Spleen (tissue), 11 donors: ENCODE measurements at regions not wholly inside any gene's neighbourhood (a gene's known extent, or its start where the extent isn't known, plus 50 kb on each side); places are given as distances from the start of the nearest gene placed in this dataset.

Source experiments
- DNase-seq: peaks from one replicate; pipeline ENCODE4 v3.0.0-alpha.2; 2020
- H3K27ac ChIP-seq, 8 donors: fragments of 200-600 bp; sonication (generic) in 7 of 8; 1 replicate in 4 of 8; 2 replicates in 4 of 8; pipeline versions ENCODE4 v1.5.0 to v1.8.0; 2016 to 2021; ENCODE audit warnings: inconsistent platforms in 4 of 8, mild to moderate bottlenecking in 4 of 8, moderate library complexity in 1 of 8
- H3K27me3 ChIP-seq, 7 donors: fragments of 200-600 bp; sonication (generic) in 6 of 7; replicated peaks in 1 of 7; 1 replicate in 4 of 7; 2 replicates in 3 of 7; pipeline versions ENCODE4 v1.5.0 to v1.8.0; 2016 to 2021; ENCODE audit warnings: inconsistent platforms in 3 of 7, mild to moderate bottlenecking in 1 of 7
- H3K36me3 ChIP-seq, 6 donors: fragments of 200-600 bp; sonication (generic) in 5 of 6; 1 replicate in 4 of 6; 2 replicates in 2 of 6; pipeline versions ENCODE4 v1.5.0 to v1.8.0; 2016 to 2021; ENCODE audit warnings: inconsistent platforms in 2 of 6
- H3K4me1 ChIP-seq, 6 donors: fragments of 200-600 bp; sonication (generic) in 5 of 6; 1 replicate in 3 of 6; 2 replicates in 3 of 6; pipeline versions ENCODE4 v1.5.0 to v1.8.0; 2016 to 2021; ENCODE audit warnings: inconsistent platforms in 3 of 6
- H3K4me3 ChIP-seq, 8 donors: fragments of 200-600 bp; sonication (generic) in 7 of 8; 1 replicate in 4 of 8; 2 replicates in 4 of 8; pipeline versions ENCODE4 v1.5.0 to v1.8.0; 2016 to 2021; ENCODE audit warnings: inconsistent platforms in 4 of 8, mild to moderate bottlenecking in 4 of 8, moderate library complexity in 2 of 8
- H3K9me3 ChIP-seq, 8 donors: fragments of 200-600 bp; sonication (generic) in 7 of 8; 1 replicate in 4 of 8; 2 replicates in 4 of 8; pipeline versions ENCODE4 v1.5.0 to v1.8.0; 2016 to 2021; ENCODE audit warnings: inconsistent platforms in 4 of 8
- POLR2A ChIP-seq, 3 donors: fragments of 450-650 bp; IDR thresholded peaks; one replicate each; pipeline ENCODE4 v1.5.1; 2017; ENCODE audit warnings: antibody characterized with exemption in 3 of 3, mild to moderate bottlenecking in 1 of 3
- POLR2AphosphoS5 ChIP-seq, 3 donors: sonication (generic); formaldehyde crosslinking; IDR thresholded peaks; one replicate each; pipeline ENCODE4 v1.5.1; 2017; ENCODE audit warnings: antibody characterized with exemption in 3 of 3
- WGBS, 5 donors: extraction: QIAGEN DNeasy Blood & Tissue Kit in 3 of 5; methylation state at CpG; one replicate each; pipeline versions ENCODE4 v1.1.5 to v1.1.7; 2013 to 2018; 5-methylcytosine and 5-hydroxymethylcytosine counted together
- intact Hi-C: fragments of 100-400 bp; cut with DNase I; formaldehyde crosslinking; loops from one replicate; pipeline ENCODE4 v1.15.0; 2023; ENCODE audit warnings: low total_unique reads
- TF ChIP-seq, protein P1 (sequence below), 11 experiments: fragments of 200-600 bp in 7 of 11; fragments of 450-650 bp in 4 of 11; sonication (generic) in 4 of 11; IDR thresholded peaks in 8 of 11; conservative IDR thresholded peaks in 3 of 11; 1 replicate in 7 of 11; 2 replicates in 4 of 11; pipeline versions ENCODE4 v1.4.0 to v1.8.0; 2016 to 2021; ENCODE audit warnings: antibody characterized with exemption in 11 of 11, inconsistent platforms in 4 of 11, mild to moderate bottlenecking in 1 of 11
- donor health status: healthy with polysubstance abuse.
- donor health status: DM: no; HTN: no; CAD: no; lungs with moderate emphysema.
- donor health status: DM: no; HTN: no; CAD: no.
- donor health status: Bipolar disorder and iron deficiency.
- donor health status: healthy.
- donor health status: DM: no; HTN: no; CAD: no.
- donor health status: DM: yes; HTN: yes; CAD: no.

DNA sequence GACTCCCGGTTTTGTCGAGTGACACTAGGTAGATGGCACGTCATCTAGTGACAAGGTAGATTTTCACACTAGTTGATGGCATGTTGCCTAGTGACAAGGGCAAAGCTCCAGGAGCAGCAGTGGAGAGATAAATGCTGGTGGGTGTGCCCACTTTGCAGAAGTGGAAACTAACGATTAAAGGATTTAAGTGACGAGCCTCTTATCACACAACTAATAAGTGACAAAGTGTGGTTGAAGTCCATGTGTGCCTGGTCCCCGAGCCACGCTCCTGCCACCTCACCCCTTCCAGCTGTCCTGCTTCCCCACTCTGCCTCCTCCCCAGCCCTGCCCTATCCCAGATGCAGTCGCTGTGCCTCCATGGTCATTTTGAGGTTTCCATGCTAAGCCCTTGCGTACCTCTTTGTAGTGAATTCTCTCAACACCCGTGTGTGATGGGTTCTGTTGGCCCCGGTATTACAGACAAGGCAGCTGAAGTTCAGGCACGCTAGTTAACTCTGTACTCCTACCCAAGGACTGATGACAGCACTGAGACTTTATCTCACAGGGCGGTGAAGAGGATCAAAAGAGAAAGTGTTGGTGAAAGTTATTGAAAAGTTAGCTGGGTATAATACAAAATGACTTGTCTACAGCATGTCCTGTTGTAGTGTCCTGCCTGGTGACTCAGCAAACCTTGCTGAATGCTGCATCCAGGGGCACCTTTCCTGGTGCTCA, 113.4 kb upstream of the GLI2 start:
- DNase-seq = peak; percentile 23
- peaks cover 0 to 7% (median 0%) of the 10 kb centered on the region in 8 donors for H3K9me3 ChIP-seq
- H3K27ac ChIP-seq = no peak overlapping the region
- TF ChIP-seq POLR2AphosphoS5 (IDR thresholded peaks at IDR 0.05) (no peak), POLR2A (IDR thresholded peaks at IDR 0.05) (no peak)
- peaks cover 0 to 23% (median 0%) of the 10 kb centered on the region in 7 donors for H3K27me3 ChIP-seq
- no peak overlapping the region for H3K4me3 ChIP-seq
- intact Hi-C loops = no loop called here
- H3K4me1 ChIP-seq = no peaks in the 10 kb centered on the region
- no peaks in the 10 kb centered on the region for H3K36me3 ChIP-seq
- WGBS, 5 donors = 89 to 96% (median 91%) methylated on average over 13 of the region's 13 CpGs

DNA sequence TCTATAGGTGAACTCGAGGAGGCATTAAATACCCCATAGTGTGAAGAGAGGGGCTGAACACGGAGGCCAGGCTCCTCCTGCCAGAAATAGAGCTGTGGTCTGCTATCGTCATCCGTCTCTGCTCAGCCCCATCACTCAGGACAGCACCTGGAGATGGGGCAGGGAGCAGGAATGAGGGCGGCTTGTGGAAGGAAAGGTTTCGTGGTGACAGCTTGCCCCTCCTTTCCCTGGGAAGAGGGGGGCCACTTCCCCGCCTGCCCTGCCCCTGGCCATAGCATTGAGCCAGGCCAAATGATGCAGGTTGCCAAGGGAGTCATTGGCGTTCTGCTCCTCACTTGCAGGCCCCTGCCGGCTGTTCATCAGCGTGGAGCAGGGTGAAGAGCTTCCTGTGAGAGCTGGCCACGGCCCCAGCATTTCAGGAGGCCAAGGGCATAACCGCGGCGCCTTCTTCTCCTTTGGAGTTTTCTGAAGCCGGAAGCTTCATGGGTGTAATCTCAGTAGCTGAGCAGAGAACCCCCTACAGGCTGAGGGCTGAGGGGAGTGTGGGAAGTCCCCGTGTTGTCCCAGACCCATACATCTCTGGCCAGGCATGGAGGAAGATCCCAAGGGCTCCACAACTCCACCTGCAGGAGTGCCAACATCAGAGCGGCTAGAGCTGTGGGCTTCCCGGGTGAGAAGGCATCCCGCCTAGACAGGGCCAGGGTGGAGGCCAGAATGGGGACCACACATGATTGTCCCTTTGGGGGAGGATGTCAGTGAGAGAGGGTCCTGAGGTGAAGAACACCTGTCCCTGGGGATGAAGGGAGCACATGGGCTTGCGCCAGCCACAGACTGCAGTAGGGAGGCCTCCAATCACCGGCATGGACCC, 112.5 kb upstream of the GLI2 start:
- H3K4me1 ChIP-seq = no peaks in the 10 kb centered on the region
- H3K36me3 ChIP-seq = no peaks in the 10 kb centered on the region
- peaks cover 0 to 23% (median 0%) of the 10 kb centered on the region in 7 donors for H3K27me3 ChIP-seq
- WGBS, 5 donors = 76 to 86% (median 79%) methylated on average over 17 to 21 of the region's 21 CpGs
- H3K4me3 ChIP-seq = no peak overlapping the region
- H3K9me3 ChIP-seq = peaks cover 0 to 7% (median 0%) of the 10 kb centered on the region in 8 donors
- TF ChIP-seq POLR2AphosphoS5 (IDR thresholded peaks at IDR 0.05) (no peak), POLR2A (IDR thresholded peaks at IDR 0.05) (no peak)
- TF ChIP-seq, protein P1, sequence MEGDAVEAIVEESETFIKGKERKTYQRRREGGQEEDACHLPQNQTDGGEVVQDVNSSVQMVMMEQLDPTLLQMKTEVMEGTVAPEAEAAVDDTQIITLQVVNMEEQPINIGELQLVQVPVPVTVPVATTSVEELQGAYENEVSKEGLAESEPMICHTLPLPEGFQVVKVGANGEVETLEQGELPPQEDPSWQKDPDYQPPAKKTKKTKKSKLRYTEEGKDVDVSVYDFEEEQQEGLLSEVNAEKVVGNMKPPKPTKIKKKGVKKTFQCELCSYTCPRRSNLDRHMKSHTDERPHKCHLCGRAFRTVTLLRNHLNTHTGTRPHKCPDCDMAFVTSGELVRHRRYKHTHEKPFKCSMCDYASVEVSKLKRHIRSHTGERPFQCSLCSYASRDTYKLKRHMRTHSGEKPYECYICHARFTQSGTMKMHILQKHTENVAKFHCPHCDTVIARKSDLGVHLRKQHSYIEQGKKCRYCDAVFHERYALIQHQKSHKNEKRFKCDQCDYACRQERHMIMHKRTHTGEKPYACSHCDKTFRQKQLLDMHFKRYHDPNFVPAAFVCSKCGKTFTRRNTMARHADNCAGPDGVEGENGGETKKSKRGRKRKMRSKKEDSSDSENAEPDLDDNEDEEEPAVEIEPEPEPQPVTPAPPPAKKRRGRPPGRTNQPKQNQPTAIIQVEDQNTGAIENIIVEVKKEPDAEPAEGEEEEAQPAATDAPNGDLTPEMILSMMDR (IDR thresholded peaks at IDR 0.05 in 8 of 11, conservative IDR thresholded peaks at IDR 0.05 in 3 of 11) = no peak
- DNase-seq = peak; percentile 62
- H3K27ac ChIP-seq = no peak overlapping the region
- intact Hi-C loops = no loop called here

- no peaks in the 10 kb centered on the region for H3K4me1 ChIP-seq
- DNase-seq = peak; percentile 40
- intact Hi-C loops = no loop called here
- WGBS, 5 donors = 55 to 76% (median 71%) methylated on average over 5 to 8 of the region's 8 CpGs
- H3K4me3 ChIP-seq = no peak overlapping the region
- peaks cover 0 to 7% (median 1%) of the 10 kb centered on the region in 8 donors for H3K9me3 ChIP-seq
- no peaks in the 10 kb centered on the region for H3K36me3 ChIP-seq
- peaks cover 0 to 23% (median 0%) of the 10 kb centered on the region in 7 donors for H3K27me3 ChIP-seq
- H3K27ac ChIP-seq = no peak overlapping the region
- TF ChIP-seq, protein P1 (IDR thresholded peaks at IDR 0.05 in 8 of 11, conservative IDR thresholded peaks at IDR 0.05 in 3 of 11) = no peak
- TF ChIP-seq POLR2AphosphoS5 (IDR thresholded peaks at IDR 0.05) (no peak), POLR2A (IDR thresholded peaks at IDR 0.05) (no peak)
These were observed 111.5 kb upstream of the GLI2 start for GRCh38 chr2:120624061-120624737.

- peaks cover 0 to 7% (median 1%) of the 10 kb centered on the region in 8 donors for H3K9me3 ChIP-seq
- no peaks in the 10 kb centered on the region for H3K4me1 ChIP-seq
- no peak for TF ChIP-seq POLR2A (IDR thresholded peaks at IDR 0.05)
- TF ChIP-seq, protein P1 (IDR thresholded peaks at IDR 0.05 in 8 of 11, conservative IDR thresholded peaks at IDR 0.05 in 3 of 11) = no peak
- TF ChIP-seq POLR2AphosphoS5 (IDR thresholded peaks at IDR 0.05) = no peak
- H3K36me3 ChIP-seq = no peaks in the 10 kb centered on the region
- WGBS, 5 donors = 46 to 63% (median 54%) methylated on average over 13 to 15 of the region's 15 CpGs
- intact Hi-C loops = no loop called here
- no peak overlapping the region for H3K27ac ChIP-seq
- H3K27me3 ChIP-seq = peaks cover 0 to 23% (median 0%) of the 10 kb centered on the region in 7 donors
- H3K4me3 ChIP-seq = no peak overlapping the region
- peak; percentile 64 for DNase-seq
These were observed 110.8 kb upstream of the GLI2 start for GRCh38 chr2:120624738-120625446.
